ENCODE measurements at regions not wholly inside any gene's neighbourhood (a gene's known extent, or its start where the extent isn't known, plus 50 kb on each side); places are given as distances from the start of the nearest gene placed in this dataset.
"Not testable (repeated sequence)": the region's sequence is repeated elsewhere in the genome, so short reads cannot be mapped to it uniquely, and the experiment has no call there.

- no peak for DNase-seq (ENCODE audit: low read depth, low spot score)
These were observed 707.8 kb upstream of the SALL3 start for GRCh38 chr18:78271790-78272189.

- no peak for DNase-seq (ENCODE audit: low read depth, low spot score)
These were observed 705.7 kb upstream of the SALL3 start for GRCh38 chr18:78273876-78274275.

DNA sequence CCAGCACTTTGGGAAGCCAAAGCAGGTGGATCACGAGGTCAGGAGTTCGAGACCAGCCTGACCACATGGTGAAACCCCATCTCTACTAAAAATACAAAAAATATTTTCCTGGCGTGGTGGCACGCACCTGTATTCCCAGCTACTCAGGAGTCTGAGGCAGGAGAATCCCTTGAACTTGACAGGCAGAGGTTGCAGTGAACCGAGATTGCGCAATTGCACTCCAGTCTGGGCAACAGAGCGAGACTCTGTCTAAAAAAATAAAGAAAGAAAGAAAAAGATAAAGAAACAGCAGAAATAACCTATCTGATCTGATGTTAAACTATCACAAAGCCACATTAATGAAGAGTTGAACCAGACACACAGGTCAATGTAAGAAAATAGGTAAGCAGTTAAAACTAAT, 696.2 kb upstream of the SALL3 start:
- DNase-seq (ENCODE audit: low read depth, low spot score), result not testable (repeated sequence)

- no peak for DNase-seq (ENCODE audit: low read depth, low spot score)
These were observed 686.8 kb upstream of the SALL3 start for GRCh38 chr18:78292618-78293380.

- DNase-seq (ENCODE audit: low read depth, low spot score), result no peak
These were observed 686.1 kb upstream of the SALL3 start for GRCh38 chr18:78293540-78293939.

GRCh38 chr18:78293940-78294541, 685.6 kb upstream of the SALL3 start:
- no peak for DNase-seq (ENCODE audit: low read depth, low spot score)

- no peak for DNase-seq (ENCODE audit: low read depth, low spot score)
These were observed 684.4 kb upstream of the SALL3 start for GRCh38 chr18:78295262-78295661.

DNA sequence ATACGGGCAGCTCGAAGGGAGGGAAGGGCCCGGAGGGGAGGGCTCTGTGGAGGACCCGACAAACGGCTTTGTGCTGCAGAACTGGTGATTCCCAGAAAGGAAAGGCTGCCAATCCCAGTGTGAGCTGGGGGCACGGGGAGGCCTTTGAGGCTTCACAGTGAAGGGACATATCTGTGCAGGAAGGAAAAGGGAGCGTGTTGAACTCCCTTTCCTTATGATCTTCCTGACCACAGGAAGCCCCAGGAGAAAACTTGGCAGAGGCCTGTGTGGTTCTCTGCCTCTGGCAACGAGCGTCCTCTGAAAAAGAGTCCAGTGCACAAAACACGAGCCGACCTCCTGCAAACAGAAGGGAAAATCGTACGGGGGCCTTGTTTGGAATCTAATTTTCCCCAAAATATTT, 683.5 kb upstream of the SALL3 start:
- DNase-seq (ENCODE audit: low read depth, low spot score), result no peak

DNA sequence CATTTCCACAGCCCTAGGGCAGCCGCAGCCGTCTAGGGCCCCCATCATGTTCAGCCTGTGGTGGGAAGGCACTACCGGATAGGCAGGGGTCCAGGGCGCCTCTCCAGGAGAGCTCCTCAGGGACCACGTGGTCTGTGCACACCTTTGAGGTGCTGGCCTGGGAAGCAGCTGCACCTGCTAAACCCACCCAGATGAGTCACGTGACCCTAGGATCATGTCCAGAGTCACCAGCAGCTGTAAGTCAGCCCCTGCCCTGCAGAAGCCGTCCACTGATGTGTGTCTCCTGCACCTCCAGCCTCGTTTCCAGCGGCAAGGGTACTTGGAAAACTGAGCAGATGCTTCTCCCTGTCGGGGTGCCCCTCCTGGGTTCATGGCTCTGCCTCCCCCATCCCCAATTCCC, 682.6 kb upstream of the SALL3 start:
- DNase-seq (ENCODE audit: low read depth, low spot score), result no peak

DNA sequence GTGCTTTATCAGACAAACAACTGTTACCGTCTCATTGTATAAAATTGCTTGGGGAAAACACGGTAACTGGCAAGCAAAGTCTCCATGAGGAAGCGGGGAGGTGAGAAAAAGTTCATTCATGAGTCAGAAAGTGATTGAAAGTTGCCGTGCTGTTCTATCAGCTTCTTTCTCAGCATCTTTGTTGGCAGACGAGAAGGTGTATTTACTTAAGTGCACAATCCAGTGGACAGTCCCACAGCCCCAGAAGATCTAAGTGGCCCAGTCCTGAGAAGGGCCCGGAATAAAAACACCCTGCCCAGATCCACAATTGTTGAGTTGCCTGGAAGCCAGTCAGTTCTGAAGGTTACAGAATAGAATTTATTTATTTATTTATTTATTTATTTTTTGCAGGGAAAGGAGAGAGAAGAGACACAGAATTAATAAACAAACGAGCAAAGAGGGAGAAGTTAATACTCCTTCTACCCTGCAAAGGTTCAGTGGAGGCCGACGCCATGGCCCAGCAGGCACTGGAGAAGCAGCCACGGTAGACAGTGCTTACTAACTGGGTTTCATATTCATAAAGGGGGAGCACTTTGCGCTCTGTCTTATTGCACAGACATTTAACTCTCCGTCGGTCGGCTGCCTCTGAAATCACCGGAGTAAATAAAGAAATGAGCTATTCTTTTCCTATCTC, 676.0 kb upstream of the SALL3 start:
- no peak for DNase-seq (ENCODE audit: low read depth, low spot score)

GRCh38 chr18:78304192-78305164, 675.1 kb upstream of the SALL3 start:
- no peak for DNase-seq (ENCODE audit: low read depth, low spot score)

GRCh38 chr18:78305789-78306188, 673.8 kb upstream of the SALL3 start:
- DNase-seq (ENCODE audit: low read depth, low spot score), result no peak

- DNase-seq (ENCODE audit: low read depth, low spot score), result no peak
These were observed 670.3 kb upstream of the SALL3 start for GRCh38 chr18:78309307-78309706.

DNA sequence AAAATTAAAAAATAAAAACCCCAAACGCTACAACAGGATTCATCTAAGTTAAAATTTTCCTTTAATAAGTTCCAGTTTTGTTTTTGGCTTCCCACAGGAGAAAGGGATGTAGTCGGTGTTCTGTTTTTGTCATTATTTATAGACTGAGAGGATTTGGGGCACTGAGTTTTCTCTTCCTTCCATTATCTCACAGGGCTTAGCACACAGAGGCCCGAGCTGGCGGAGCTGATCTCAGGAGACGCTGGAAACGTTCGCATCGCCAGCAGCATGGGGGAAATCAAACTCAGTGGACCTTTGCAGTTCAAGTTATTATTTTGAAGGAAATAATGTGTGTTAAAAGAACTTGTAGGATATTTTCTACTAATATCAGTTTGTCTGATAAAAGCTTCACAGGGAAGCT, 669.7 kb upstream of the SALL3 start:
- DNase-seq (ENCODE audit: low read depth, low spot score), result no peak

DNA sequence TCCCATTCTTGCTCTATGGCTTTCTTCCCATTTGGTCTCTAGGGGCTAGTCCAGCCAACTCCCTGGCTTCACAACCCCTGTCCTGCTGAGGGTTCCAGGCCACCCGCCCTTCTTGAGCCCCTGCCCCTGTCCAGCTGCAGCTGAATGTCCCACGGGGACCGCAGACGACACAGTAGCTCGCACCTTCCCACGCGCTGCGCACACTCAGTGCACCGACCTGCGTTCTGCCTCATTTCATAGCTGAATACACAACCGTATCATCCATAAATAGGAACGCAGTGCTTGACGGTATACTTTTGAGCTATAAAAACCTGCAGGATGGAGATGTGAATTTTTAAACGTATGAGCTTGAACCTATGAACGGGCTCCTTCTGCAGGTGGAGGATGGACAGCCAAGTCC, 660.4 kb upstream of the SALL3 start:
- DNase-seq (ENCODE audit: low read depth, low spot score), result no peak

GRCh38 chr18:78319961-78320360, 659.7 kb upstream of the SALL3 start:
- DNase-seq (ENCODE audit: low read depth, low spot score), result no peak

- no peak for DNase-seq (ENCODE audit: low read depth, low spot score)
These were observed 658.2 kb upstream of the SALL3 start for GRCh38 chr18:78321402-78321801.

DNA sequence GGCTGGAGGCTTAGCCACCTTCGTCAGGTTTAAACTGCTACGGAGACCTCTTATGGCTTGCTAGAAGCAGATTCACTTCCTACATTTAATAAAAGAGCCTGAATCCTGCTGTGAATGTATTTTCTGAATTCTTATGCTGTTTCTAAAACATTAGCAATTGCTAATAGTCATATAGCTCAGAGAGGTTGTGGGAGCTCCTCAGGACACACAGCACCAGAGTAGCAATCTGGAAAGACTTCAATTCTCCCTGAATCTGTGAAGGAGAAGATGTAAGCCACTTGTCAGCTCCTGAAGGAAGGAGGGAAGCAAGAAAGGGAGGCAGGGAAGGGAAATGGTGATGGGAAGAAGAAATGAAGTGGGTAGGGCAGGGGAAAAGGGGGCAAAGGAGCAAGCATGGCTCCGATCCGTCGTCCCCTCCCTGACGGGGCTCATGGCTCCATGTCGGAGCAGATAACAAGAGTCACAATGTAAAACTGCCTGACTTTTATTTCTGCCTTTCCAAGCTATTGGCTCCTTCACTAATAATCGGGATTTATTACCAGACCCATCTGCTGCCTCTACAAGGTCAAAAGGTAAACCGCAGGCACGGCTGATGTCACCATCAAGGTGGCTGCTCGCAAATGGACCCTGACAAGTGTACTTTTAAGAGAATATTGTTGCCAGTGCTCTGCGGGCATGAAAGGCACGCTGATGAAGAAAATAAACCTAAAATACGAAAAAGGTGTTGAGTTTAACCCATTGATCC, 656.0 kb upstream of the SALL3 start:
- no peak for DNase-seq (ENCODE audit: low read depth, low spot score)

DNA sequence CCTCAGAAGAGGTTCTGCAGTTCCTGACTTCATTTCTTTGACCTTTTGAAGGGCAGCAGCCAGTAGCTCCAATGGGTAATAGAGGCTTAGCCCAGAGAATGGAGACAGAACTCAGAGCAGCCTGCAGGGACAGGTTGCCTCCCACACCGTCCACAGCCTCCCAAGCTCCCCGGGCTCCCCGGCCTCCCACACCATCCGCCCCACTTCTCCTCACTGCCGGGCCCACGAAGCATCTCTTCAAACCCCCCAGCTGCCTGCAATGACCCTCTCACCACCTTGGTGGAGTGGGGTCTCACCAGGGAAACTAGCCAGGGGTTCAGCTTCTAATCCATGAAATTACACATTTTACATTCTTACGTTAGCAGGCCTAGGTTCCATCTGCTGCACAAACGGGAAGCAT, 652.0 kb upstream of the SALL3 start:
- DNase-seq (ENCODE audit: low read depth, low spot score), result no peak

- no peak for DNase-seq (ENCODE audit: low read depth, low spot score)
These were observed 648.9 kb upstream of the SALL3 start for GRCh38 chr18:78330766-78331165.

GRCh38 chr18:78352910-78353309, 626.7 kb upstream of the SALL3 start:
- no peak for DNase-seq (ENCODE audit: low read depth, low spot score)

All from iPS DF 19.7 (cell line).